DMS153 treated with DMSO at 0.1 percent for 48 hours (cell line): ENCODE measurements at regions not wholly inside any gene's neighbourhood (a gene's known extent, or its start where the extent isn't known, plus 50 kb on each side); places are given as distances from the start of the nearest gene placed in this dataset.
"Not testable (repeated sequence)": the region's sequence is repeated elsewhere in the genome, so short reads cannot be mapped to it uniquely, and the experiment has no call there.

Source experiments
- DNase-seq: peaks from one replicate; lab custom pipeline; 2025; ENCODE audit not compliant: unreplicated experiment; lab: John Stamatoyannopoulos, UW

DNA sequence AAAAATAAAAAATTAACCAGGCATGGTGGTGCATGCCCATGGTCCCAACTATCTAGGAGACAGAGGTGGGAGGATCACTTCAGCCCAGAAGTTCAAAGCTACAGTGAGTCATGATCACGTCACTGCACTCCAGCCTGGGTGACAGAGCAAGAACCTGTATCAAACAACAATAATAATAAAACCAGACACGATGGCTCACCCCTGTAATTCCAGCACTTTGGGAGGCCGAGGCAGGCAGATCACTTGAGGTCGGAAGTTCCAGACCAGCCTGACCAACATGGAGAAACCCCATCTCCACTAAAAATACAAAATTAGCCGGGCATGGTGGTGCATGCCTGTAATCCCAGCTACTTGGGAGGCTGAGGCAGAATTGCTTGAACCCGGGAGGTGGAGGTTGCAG is 159.4 kb downstream of the SKIDA1 start:
- not testable (repeated sequence) for DNase-seq

DNA sequence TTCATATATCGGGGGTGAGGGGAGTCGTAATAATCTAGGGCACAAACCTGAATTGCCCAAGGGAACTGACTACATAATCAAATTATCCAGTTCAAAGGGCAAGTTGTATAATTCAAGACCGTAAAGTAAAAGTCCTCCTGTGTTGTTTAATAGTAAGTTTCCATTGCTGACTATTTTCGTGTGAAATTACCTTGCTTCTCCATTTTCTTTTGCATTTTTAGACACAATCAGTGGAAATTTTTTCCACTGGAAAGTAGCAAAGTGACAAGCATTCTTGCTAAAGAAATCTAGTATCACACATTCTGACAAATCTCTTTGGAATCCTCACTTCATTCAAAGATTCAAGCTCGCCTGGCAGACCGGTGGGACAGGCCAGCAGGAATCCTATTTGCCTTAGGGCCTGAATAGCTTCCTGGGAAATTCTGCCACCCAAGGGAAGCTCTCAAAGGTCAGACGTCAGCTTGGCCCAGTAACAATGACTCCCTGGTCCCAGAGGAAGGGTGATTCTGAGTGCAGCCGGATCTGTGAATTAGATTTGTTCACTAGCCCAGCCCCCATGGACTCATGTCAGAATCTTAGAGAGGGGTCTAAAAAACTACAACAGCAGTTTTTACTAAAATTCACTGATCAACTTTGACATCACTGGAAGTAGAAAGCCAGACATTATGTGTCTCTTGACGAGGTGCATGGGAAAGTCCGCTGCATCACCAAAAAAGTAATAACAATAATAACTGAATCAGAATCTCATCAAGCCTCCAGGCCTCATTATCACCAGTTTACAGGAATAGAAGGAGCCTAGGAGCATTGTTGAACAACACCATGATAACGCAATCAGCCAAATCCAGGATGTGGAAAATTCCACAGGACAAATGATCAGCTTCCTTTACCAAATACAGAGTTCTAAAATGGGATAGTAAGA is 161.0 kb downstream of the SKIDA1 start:
- no peak for DNase-seq

DNA sequence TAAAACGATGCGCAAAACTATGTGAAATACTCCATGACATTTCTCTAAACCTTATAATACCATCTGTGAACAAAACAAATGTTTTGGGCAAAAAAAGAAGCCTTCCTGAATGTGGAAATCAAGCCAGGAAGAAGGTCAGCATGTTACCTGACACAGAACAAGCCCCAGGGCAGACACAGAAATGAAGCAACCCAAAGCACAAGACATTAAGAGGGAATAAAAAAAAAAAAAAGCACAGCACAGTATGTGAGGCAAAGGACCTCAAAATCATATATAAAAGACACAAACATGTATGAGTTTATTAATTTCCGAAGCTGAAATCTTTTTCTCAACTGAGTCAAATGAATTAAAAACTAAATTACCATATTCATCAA is 161.8 kb downstream of the SKIDA1 start:
- no peak for DNase-seq

DNA sequence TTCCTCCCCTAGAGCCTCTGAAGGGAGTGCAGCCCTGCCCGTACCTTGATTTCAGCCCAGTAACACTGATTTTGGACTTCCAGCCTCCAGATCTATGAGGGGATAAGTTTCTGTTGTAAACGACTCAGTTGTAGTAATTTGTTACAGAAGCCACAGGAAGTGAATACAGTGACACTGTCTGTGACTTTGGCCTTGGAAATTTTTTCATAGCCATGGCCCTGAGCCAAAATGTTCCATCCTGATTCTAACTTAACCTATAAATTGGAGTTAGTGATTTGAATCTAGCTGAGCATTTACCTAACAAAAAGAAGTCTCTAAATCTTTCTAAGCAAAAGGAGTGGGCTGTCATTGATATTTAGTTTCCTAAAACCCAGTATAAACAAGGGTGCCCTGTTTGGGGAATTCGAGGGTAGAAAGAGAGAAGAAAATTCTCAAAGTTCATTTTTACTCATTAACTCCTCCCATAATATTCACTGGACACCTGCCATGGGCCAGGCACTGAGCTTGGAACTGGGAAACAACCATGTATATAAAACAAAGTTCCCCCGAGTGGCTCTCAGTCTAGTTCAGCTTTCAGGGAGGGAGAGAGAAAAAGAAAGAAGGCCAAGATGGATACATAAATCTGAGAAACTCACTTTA is 162.3 kb downstream of the SKIDA1 start:
- DNase-seq = no peak

DNA sequence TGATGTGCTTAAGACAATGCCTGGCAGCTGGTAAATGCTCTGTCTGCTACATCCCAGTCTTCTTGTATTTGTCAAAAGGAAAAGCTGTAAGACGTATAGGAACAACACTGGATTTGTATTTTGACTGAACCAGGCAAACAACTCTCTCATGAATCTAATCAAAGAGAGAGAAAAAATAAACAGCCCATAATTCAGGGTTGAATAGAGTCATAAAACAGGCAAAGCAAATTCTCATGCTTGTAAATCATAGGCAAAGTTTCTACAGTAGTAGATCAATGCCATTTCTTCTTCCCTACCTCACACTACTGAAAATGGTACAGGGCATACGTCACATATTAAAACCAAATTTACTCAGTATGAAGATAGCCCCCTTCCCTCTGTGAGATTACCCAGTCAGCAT is 166.3 kb downstream of the SKIDA1 start:
- no peak for DNase-seq

DNA sequence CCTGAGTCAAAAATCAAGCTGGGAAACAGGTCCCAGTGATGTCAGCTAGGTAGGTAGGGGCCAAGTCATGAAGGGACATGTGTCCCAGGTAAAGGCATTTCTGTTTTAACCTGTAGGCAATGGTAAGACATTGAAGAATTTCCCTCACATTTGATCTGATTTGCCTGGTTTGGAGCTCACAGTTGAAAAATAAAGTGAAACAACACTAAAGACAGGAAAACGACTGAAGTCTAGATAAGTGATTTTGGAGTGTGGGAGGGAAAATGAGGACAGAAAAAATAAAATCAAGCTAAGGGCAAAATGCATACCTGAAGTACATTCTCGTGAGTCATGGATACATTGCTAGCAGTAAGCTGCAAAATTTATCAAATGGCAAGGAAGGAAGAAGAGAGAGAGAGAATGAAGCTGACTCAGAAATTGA is 169.9 kb downstream of the SKIDA1 start:
- DNase-seq = no peak

DNA sequence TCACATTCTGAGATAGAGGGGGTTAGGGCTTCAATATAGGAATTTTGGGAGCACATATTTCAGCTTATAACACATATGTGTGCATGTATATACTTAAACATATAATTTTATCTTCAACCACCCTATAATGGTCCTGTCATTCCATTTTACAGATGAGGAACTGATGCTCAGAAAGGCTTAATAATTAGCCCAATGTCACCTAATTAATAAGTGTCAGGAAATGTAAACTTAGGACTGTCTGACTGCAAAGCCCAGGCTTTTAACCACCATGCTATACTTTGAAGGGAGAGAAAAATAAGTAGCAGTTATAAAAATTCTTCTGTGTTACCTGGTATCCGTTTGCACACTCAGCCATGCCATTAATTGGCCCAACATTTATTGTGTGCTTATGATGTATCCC is 172.6 kb downstream of the SKIDA1 start:
- DNase-seq = no peak

DNA sequence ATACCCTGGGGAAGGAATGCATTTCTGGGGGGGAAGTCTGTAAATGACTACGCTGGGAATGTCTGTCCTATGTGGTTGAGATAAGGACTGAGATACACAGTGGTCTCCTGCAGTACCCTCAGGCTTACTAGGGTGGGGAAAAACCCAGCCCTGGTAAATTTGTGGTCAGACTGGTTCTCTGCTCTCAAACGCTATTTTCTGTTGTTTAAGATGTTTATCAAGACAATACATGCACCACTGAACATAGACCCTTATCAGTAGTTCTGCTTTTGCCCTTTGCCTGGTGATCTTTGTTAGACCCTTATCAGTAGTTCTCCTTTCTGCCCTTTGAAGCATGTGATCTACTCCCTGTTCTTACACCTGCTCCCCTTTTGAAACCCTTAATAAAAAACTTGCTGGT is 173.9 kb downstream of the SKIDA1 start:
- DNase-seq = not testable (repeated sequence)

DNA sequence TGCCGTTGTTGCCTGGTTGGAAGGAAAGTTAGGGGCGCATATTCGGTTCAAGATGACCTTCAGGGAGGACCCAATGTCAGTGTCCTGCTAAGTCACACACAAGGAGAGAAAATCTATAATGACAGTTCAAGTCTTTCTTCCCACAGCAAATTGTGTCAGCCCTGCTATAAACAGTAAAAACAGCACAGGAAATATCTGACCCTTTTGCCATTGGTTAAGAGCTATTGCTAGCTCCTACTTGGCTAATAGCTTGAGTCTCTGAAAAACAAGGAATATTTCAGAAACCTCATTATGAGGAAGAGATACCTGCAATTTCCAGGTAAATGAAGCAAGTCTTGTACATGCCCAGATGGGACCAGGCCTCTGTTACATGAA is 175.6 kb downstream of the SKIDA1 start:
- no peak for DNase-seq

DNA sequence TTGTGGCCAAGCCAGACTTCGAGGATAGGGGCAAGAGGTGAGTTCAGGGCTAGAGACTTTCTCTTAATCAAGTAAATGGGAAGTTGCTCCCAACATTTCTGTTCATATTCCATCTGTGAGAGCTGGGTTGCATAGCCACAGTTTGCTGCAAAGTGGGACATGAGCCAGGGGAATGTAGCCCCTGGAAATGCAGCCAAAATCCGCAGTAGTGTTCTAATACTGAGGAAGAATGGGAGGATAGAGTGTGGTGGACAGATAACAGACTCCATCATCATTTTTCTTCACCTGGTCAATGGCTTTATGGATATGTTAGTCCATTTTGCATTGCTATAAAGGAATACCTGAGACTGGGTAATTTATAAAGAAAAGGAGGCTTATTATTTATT is 177.7 kb downstream of the SKIDA1 start:
- no peak for DNase-seq

DNA sequence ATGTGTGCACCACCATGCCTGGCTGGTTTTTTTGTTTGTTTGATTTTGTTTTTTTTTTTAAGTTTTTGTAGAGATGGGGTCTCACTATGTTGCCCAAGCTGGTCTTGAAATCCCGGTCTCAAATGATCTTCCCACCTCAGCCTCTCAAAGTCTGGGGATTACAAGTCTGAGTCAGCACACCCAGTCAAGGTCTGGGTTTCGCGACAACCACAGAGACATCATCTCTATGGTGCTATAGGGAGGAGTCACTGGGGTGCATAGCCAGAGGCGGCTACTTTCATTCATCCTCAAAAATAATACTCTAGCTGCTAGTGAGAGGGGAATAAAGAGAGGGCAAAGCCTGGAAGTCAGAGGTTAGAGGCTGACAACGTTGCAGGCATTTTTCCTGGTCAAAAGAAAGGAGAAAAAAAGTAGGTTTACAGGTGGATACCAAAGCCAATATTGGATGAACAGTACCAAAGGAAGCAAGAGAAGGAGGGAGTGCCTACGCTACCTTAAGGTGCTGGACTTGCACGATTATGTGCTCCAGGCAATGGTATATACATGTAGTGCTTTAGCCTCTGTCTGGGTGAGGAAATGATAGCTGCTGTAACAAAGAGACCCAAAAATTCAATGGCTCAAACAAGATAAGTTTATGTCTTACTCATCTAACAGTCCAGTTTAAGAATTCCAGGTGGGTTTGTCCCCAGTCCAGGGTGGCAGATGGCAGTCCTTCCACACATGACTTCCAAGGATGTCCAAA is 178.3 kb downstream of the SKIDA1 start:
- no peak for DNase-seq

DNA sequence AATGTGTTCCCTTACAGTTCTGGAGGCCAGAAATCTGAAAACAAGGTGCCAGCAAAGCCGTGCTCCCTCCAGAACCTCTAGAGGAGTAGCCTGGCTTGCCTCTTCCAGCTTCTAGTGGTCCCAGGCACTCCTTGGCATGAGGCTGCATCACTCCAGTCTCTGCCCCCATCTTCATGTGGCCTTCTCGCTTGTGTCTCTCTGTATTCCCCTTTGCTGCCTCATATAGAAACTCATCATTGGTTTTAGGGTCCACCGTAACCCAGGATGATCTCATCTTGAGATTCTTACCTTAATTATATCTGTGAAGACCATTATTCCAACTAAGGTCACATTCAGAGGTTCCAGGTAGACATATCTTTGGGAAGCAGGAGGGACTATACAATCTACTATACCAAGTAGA is 182.4 kb downstream of the SKIDA1 start:
- DNase-seq = no peak

DNA sequence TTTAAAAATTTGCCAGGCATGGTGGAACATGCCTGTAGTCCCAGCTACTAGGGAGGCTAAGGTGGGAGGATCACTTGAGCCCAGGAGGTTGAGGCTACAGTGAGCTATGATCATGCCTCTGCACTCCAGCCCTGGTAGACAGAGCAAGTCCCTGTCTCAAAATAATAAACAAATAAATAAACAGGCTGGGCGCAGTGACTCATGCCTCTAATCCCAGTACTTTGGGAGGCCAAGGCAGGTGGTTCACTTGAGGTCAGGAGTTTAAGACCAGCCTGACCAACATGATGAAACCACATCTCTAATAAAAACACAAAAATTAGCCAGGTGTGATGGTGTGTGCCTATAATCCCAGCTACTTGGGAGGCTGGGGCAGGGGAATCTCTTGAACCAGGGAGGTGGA is 183.0 kb downstream of the SKIDA1 start:
- DNase-seq = not testable (repeated sequence)

DNA sequence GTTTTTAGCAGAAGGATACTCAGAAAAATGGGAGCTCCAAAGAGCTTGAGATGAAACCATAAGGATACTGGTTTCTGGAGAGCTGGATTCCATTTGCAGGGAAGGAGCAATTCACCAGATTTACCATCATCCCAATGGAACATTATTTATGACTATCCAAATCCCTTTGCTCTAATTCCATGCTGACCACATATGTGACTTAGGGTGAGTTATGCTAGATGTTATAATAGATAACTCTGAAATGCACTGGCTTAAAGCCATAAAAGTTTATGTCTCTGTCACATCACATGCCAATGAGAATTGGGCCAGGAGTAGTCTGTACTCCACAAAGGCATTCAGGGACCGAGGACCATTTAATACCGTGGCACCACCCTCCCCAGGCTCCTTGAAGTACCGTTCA is 185.2 kb downstream of the SKIDA1 start:
- no peak for DNase-seq

DNA sequence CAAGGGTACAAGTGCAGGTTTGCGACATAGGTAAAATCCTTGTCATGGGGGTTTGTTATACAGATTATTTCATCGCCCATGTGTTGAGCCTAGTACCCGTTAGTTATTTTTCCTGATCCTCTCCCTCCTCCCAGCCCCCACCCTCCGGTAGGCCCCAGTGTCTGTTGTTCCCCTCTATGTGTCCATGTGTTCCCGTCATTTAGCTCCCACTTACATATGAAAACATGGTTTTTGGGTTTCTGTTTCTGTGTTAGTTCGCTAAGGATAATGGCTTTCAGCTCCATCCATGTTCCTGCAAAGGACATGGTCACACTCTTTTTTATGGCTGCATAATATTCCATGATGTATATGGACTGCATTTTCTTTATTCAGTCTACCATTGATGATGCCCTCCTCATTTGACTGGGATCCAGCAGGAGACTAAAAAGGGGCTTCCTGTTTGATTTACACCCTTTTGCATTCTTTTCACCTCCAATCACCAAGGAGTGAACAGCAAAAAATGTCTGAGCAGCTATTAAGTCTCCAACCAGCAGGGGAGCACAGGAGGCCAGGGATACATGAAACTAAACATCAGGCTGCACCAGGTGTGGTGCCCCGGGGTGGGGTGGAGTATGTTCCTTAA is 188.2 kb downstream of the SKIDA1 start:
- no peak for DNase-seq

DNA sequence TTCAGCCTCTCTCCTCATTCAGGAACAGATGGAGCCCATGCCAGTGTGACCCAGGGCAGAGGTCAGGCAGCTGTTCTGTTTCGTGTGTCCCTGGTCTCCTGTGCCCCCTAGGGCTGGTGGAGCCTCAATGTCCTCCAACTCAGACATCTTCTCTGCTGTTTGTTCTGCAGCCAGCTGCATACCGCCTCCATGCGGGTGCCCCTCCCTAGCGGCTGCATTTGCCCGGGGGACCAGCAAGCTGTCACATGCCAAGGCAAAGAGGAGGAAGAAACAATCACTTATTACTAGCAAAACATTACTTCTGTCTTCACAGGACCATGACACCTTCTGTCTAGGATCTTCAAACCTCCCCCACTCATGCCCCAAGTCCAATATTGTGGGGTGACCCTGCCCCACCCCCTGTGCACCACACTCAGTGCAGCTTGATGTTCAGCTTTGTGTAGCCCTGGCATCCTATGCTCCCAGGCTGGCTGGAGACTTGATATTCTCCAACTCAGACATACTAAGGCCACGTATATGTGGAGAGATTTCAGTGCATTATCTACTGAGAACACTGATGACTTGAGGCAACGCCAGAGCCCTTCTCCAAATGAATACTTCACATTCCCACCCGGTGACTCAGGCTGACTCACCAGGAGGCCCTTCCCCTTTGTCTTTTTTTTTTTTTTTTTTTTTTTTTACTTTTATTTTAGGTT is 188.9 kb downstream of the SKIDA1 start:
- DNase-seq = no peak

DNA sequence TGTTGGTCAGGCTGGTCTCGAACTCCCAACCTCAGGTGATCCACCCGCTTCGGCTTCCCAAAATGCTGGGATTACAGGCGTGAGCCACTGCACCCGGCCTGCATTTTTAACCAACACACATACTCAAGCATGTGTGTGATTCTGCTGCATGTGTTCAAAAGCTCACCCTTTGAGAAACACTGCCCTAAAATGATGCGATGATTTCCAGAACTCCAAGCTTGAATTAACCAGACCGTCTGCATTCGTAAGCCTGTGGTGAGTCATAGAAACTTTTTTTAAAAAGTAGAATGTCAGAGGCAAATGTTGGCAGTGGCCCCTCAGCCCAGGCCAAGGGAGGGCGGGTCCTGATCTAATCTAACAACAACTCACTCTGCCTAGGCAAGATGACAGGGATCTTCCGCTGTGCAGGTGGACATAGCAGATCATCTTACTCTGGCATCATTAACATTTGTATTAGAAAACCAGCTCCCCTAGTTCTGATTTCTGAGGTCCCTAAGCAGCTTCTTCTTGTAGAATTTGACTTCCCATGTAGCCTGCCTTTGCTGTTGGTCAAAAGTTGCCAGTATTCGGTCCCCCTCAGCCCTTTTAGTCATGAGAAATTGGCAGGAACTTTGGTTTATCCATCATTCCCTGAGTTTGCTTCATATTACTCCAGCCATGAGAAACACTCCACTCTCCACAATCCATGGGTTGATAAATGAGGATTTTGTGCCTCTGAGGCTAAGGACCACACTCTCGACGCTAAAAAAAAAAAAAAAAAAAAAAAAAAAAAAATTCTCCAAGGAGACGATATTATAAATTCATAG is 190.4 kb downstream of the SKIDA1 start:
- DNase-seq = no peak

DNA sequence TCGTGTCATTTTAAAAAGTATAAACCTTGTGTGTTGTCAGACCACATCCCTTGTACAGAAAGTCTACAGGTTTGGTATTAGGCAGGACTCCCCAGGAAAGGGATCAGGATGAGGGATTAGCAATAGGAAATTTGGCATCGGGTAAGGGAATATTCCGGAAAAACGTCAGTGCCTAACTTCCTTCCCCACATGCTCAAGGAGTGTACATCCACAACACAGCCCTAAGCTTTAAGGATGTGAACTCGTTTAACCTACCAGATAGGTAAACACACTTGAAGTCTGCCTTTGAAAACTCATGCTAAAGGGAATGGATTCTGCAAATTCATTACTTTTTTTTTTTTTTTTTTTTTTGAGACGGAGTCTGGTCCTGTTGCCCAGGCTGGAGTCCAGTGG is 194.9 kb downstream of the SKIDA1 start:
- no peak for DNase-seq

DNA sequence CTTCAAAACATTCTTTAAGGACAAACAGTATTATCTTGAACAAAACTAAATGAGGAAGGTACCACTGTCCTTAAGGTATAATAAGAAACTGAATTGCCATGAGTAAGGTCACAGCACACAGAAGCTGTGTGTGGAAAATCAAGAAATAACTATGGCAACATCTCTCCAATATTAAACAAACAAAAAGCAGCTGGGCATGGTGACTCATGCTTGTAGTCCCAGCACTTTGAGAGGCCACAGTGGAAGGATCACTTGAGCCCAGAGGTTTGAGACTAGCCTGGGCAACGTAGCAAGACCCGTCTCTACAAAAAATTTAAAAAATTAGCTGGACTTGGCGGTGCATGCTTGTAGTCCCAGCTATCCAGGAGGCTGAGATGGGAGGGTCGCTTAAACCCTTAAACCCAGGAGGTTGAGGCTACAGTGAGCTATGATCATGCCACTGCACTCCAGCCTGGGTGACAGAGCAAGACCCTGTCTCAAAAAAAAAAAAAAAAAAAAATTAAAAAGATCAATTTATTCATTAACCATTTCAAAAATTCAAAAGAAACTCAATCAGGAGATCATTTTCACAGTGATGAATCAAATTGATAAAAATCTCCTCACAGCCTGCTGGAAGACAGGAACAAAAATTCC is 195.4 kb downstream of the SKIDA1 start:
- DNase-seq = no peak
